GM21390 (cell line): ENCODE measurements at regions not wholly inside any gene's neighbourhood (a gene's known extent, or its start where the extent isn't known, plus 50 kb on each side); places are given as distances from the start of the nearest gene placed in this dataset.

ENCODE experiments used
- ATAC-seq: cut with Tn5 transposase; IDR thresholded peaks from one replicate; pipeline ENCODE4 v1.9.1; 2021; ENCODE audit not compliant: unreplicated experiment

GRCh38 chr2:122590524-122590923 is 835.1 kb downstream of the TSN start:
- no peak for ATAC-seq

- no peak for ATAC-seq
Observed at GRCh38 chr2:122595065-122595464, 839.6 kb downstream of the TSN start.

GRCh38 chr2:122596598-122596997 is 841.1 kb downstream of the TSN start:
- no peak for ATAC-seq

GRCh38 chr2:122598784-122599183 is 843.3 kb downstream of the TSN start:
- no peak for ATAC-seq

GRCh38 chr2:122610948-122611609 is 855.6 kb downstream of the TSN start:
- no peak for ATAC-seq

GRCh38 chr2:122622934-122623333 is 867.5 kb downstream of the TSN start:
- no peak for ATAC-seq

GRCh38 chr2:122627388-122627787 is 871.9 kb downstream of the TSN start:
- no peak for ATAC-seq

GRCh38 chr2:122634256-122634655 is 878.8 kb downstream of the TSN start:
- no peak for ATAC-seq

GRCh38 chr2:122634920-122635319 is 879.5 kb downstream of the TSN start:
- no peak for ATAC-seq

- ATAC-seq: no peak
Observed at GRCh38 chr2:122635686-122636085, 880.2 kb downstream of the TSN start.

GRCh38 chr2:122636097-122636496 is 880.6 kb downstream of the TSN start:
- no peak for ATAC-seq

GRCh38 chr2:122639176-122639575 is 883.7 kb downstream of the TSN start:
- no peak for ATAC-seq

- no peak for ATAC-seq
Observed at GRCh38 chr2:122639711-122640110, 884.3 kb downstream of the TSN start.

GRCh38 chr2:122643725-122644329 is 888.4 kb downstream of the TSN start:
- ATAC-seq: no peak

- ATAC-seq: no peak
Observed at GRCh38 chr2:122651236-122651635, 895.8 kb downstream of the TSN start.

- no peak for ATAC-seq
Observed at GRCh38 chr2:122651780-122652179, 896.3 kb downstream of the TSN start.

- no peak for ATAC-seq
Observed at GRCh38 chr2:122652670-122653069, 897.2 kb downstream of the TSN start.

- ATAC-seq: no peak
Observed at GRCh38 chr2:122656403-122656802, 901.0 kb downstream of the TSN start.

GRCh38 chr2:122660786-122661634 is 905.6 kb downstream of the TSN start:
- no peak for ATAC-seq

GRCh38 chr2:122663620-122664019 is 908.2 kb downstream of the TSN start:
- no peak for ATAC-seq

- no peak for ATAC-seq
Observed at GRCh38 chr2:122669627-122670026, 914.2 kb downstream of the TSN start.

- no peak for ATAC-seq
Observed at GRCh38 chr2:122670897-122671296, 915.4 kb downstream of the TSN start.
